ENCODE measurements at regions not wholly inside any gene's neighbourhood (a gene's known extent, or its start where the extent isn't known, plus 50 kb on each side); places are given as distances from the start of the nearest gene placed in this dataset.

DNA sequence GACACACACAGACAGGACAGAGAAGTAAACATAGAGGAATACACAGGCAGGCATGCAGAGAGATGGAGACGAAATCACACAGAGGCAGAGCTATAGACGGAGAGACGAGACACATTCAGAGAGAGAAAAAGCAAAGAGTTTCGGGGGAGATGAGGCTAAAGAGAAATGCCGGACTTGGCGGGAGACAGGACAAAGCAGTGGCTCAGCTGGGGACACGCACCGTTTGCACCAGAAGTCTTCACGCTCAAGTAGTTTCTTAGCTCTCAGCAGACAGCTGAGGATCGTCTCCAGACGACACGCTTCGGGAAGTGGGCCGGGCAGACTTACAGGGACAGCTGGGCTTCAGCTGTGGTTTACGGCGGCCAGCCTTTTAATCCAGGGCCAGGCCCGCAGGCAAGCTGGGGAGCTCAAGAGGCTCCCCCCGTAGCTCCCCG, 56.2 kb upstream of the DLG1 start:
- no peaks in the 10 kb centered on the region for H3F3A ChIP-seq (ENCODE audit: control insufficient read depth, insufficient read depth)
- no peak for TF ChIP-seq EZH2phosphoT487 (IDR thresholded peaks at IDR 0.05; ENCODE audit: borderline replicate concordance, low read length)
- TF ChIP-seq, protein P1, sequence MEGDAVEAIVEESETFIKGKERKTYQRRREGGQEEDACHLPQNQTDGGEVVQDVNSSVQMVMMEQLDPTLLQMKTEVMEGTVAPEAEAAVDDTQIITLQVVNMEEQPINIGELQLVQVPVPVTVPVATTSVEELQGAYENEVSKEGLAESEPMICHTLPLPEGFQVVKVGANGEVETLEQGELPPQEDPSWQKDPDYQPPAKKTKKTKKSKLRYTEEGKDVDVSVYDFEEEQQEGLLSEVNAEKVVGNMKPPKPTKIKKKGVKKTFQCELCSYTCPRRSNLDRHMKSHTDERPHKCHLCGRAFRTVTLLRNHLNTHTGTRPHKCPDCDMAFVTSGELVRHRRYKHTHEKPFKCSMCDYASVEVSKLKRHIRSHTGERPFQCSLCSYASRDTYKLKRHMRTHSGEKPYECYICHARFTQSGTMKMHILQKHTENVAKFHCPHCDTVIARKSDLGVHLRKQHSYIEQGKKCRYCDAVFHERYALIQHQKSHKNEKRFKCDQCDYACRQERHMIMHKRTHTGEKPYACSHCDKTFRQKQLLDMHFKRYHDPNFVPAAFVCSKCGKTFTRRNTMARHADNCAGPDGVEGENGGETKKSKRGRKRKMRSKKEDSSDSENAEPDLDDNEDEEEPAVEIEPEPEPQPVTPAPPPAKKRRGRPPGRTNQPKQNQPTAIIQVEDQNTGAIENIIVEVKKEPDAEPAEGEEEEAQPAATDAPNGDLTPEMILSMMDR (IDR thresholded peaks at IDR 0.05; ENCODE audit: low read depth, low read length, poor library complexity, severe bottlenecking): no peak
- no peaks in the 10 kb centered on the region for H3K36me3 ChIP-seq (ENCODE audit: control insufficient read depth, low read length)
- no peak overlapping the region for H3K27ac ChIP-seq (ENCODE audit: low read depth, low read length)
- H3K9me2 ChIP-seq (replicated peaks; ENCODE audit: control insufficient read depth, low read length): no peaks in the 10 kb centered on the region
- peaks cover 6% of the 10 kb centered on the region; the same call in 1 of the 2 replicates for H3K9me3 ChIP-seq (ENCODE audit: control insufficient read depth, insufficient read depth, low read length)
- H3K79me2 ChIP-seq (ENCODE audit: control insufficient read depth, low read length): no peaks in the 10 kb centered on the region
- peaks cover 9% of the 10 kb centered on the region for H3K4me1 ChIP-seq (ENCODE audit: control insufficient read depth, low read length)
- H4K20me1 ChIP-seq (ENCODE audit: control insufficient read depth, insufficient read depth, low read depth, low read length): no peaks in the 10 kb centered on the region
- peak overlapping the region; percentile 10 for H3K4me2 ChIP-seq (ENCODE audit: low read length)
- no peak overlapping the region for H3K4me3 ChIP-seq (ENCODE audit: low read length)
- H3K27me3 ChIP-seq (ENCODE audit: control insufficient read depth, low read length): peaks cover 27% of the 10 kb centered on the region

DNA sequence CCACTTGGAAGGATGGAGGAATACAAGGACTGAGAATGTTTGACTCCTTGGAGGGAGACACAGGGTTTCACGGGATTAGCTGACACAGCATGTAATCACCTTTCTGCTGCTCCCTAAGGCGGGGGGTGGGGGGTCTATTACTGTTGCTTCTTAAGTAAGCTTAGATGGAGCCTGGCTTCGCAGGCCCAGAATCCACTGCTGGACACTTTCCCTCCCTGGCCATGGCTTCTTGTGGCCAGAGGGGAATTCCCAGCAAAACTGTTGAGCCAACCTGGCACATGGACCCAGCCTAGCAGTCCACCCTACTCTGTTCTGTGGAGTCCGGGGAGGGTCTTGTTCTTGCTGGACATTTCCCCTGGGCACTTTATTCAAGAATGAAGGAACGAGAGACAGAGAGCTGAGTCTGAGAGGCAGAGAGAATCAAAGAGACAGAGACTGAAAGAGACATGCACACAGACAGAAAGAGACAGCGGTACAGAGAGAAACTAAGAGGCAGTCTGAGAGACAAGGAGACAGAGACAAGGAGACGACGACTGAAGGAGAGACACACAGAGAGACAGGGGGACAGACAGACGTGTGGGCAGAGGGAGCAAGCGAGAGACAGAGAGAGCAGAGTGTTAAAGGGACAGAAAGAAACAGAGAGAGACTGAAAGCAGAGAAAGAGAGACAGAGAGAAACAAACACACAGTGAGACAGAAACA, 55.6 kb upstream of the DLG1 start:
- H3K9me2 ChIP-seq (replicated peaks; ENCODE audit: control insufficient read depth, low read length): no peaks in the 10 kb centered on the region
- peaks cover 27% of the 10 kb centered on the region for H3K27me3 ChIP-seq (ENCODE audit: control insufficient read depth, low read length)
- peak overlapping the region; percentile 10; the same call in 1 of the 2 replicates for H3K4me2 ChIP-seq (ENCODE audit: low read length)
- no peaks in the 10 kb centered on the region for H3K36me3 ChIP-seq (ENCODE audit: control insufficient read depth, low read length)
- peaks cover 9% of the 10 kb centered on the region for H3K4me1 ChIP-seq (ENCODE audit: control insufficient read depth, low read length)
- H3K9me3 ChIP-seq (ENCODE audit: control insufficient read depth, insufficient read depth, low read length): peaks cover 4% of the 10 kb centered on the region; the same call in 1 of the 2 replicates
- no peaks in the 10 kb centered on the region for H3F3A ChIP-seq (ENCODE audit: control insufficient read depth, insufficient read depth)
- H3K4me3 ChIP-seq (ENCODE audit: low read length): no peak overlapping the region
- H3K27ac ChIP-seq (ENCODE audit: low read depth, low read length): no peak overlapping the region
- no peaks in the 10 kb centered on the region for H4K20me1 ChIP-seq (ENCODE audit: control insufficient read depth, insufficient read depth, low read depth, low read length)
- no peaks in the 10 kb centered on the region for H3K79me2 ChIP-seq (ENCODE audit: control insufficient read depth, low read length)
- TF ChIP-seq, protein P1 (IDR thresholded peaks at IDR 0.05; ENCODE audit: low read depth, low read length, poor library complexity, severe bottlenecking): no peak
- TF ChIP-seq EZH2phosphoT487 (IDR thresholded peaks at IDR 0.05; ENCODE audit: borderline replicate concordance, low read length): no peak

DNA sequence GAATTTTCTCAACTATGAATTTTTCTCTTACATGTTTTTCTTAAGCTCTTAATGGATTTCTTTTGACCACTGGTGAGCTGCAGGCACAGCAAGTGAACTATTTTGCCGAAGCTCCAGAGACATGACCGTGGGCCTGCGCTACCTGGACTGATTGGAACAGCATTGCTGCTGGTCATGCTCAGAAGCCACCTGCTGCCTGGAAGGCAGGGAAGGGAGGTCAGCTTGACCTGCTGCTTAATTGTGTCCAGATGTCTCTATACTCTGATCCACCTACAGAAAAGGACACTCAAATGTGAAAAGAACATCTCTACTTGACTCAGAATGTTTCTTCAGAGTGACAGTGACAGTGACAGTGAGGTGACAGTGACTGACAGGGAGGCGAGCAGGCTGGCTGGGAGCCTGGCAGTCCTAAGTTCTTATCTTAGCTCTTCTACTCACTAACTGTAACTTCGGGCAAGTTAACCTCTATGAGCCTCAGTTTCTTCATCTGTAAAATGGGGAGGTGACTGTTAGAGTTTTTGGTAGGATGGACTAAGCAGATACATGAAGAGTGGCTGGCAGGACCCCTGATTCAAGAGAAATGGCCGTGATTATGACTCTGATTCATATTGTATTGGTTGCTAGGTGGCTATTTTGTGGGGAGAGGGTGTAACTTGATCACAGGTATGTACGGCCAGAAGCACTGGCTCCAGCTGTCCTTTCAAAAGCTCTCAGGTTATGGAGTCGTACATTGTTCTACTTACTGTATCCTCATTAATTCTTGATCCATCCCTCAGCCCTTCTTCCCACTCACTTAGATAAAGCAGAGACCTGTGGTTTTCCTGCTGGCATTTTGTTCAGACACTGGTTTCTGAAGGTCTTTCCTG, 54.8 kb upstream of the DLG1 start:
- Histone ChIP-seq H3K9me2 (replicated peaks; ENCODE audit: control insufficient read depth, low read length) (no peaks in the 10 kb centered on the region), H3K79me2 (ENCODE audit: control insufficient read depth, low read length) (no peaks in the 10 kb centered on the region), H3K9me3 (ENCODE audit: control insufficient read depth, insufficient read depth, low read length) (no peaks in the 10 kb centered on the region), H3F3A (ENCODE audit: control insufficient read depth, insufficient read depth) (no peaks in the 10 kb centered on the region), H3K4me1 (ENCODE audit: control insufficient read depth, low read length) (peaks cover 9% of the 10 kb centered on the region), H3K4me3 (ENCODE audit: low read length) (no peak overlapping the region), H4K20me1 (ENCODE audit: control insufficient read depth, insufficient read depth, low read depth, low read length) (no peaks in the 10 kb centered on the region), H3K27ac (ENCODE audit: low read depth, low read length) (no peak overlapping the region), H3K27me3 (ENCODE audit: control insufficient read depth, low read length) (peaks cover 27% of the 10 kb centered on the region), H3K4me2 (ENCODE audit: low read length) (no peak overlapping the region), H3K36me3 (ENCODE audit: control insufficient read depth, low read length) (no peaks in the 10 kb centered on the region)
- no peak for TF ChIP-seq EZH2phosphoT487 (IDR thresholded peaks at IDR 0.05; ENCODE audit: borderline replicate concordance, low read length)
- TF ChIP-seq, protein P1 (IDR thresholded peaks at IDR 0.05; ENCODE audit: low read depth, low read length, poor library complexity, severe bottlenecking): no peak
